ENCODE measurements at regions not wholly inside any gene's neighbourhood (a gene's known extent, or its start where the extent isn't known, plus 50 kb on each side); places are given as distances from the start of the nearest gene placed in this dataset.
"Not testable (repeated sequence)": the region's sequence is repeated elsewhere in the genome, so short reads cannot be mapped to it uniquely, and the experiment has no call there.

- no peak for DNase-seq (ENCODE audit: low spot score)
These were observed 53.1 kb upstream of the WNT4 start for GRCh38 chr1:22196041-22196440.

GRCh38 chr1:22196641-22197040 is 53.7 kb upstream of the WNT4 start:
- no peak for DNase-seq (ENCODE audit: low spot score)

GRCh38 chr1:22197644-22198043 is 54.7 kb upstream of the WNT4 start:
- no peak for DNase-seq (ENCODE audit: low spot score)

- DNase-seq (ENCODE audit: low spot score): no peak
These were observed 58.1 kb upstream of the WNT4 start for GRCh38 chr1:22201023-22201422.

GRCh38 chr1:22203335-22203734 is 60.4 kb upstream of the WNT4 start:
- DNase-seq (ENCODE audit: low spot score): no peak

- no peak for DNase-seq (ENCODE audit: low spot score)
These were observed 61.4 kb upstream of the WNT4 start for GRCh38 chr1:22204057-22204840.

- DNase-seq (ENCODE audit: low spot score): no peak
These were observed 62.4 kb upstream of the WNT4 start for GRCh38 chr1:22204989-22205913.

GRCh38 chr1:22206551-22207125 is 63.7 kb upstream of the WNT4 start:
- DNase-seq (ENCODE audit: low spot score): no peak

GRCh38 chr1:22207511-22208267 is 64.8 kb upstream of the WNT4 start:
- DNase-seq (ENCODE audit: low spot score): no peak

GRCh38 chr1:22208268-22208972 is 65.5 kb upstream of the WNT4 start:
- DNase-seq (ENCODE audit: low spot score): no peak

GRCh38 chr1:22208973-22209378 is 66.1 kb upstream of the WNT4 start:
- no peak for DNase-seq (ENCODE audit: low spot score)

GRCh38 chr1:22210176-22210575 is 67.3 kb upstream of the WNT4 start:
- no peak for DNase-seq (ENCODE audit: low spot score)

- no peak for DNase-seq (ENCODE audit: low spot score)
These were observed 67.7 kb upstream of the WNT4 start for GRCh38 chr1:22210636-22211035.

- DNase-seq (ENCODE audit: low spot score): not testable (repeated sequence)
These were observed 68.6 kb upstream of the WNT4 start for GRCh38 chr1:22211459-22211858.

GRCh38 chr1:22212400-22213233 is 69.7 kb upstream of the WNT4 start:
- peak; percentile 24 for DNase-seq (ENCODE audit: low spot score)

GRCh38 chr1:22216210-22216883 is 73.5 kb upstream of the WNT4 start:
- DNase-seq (ENCODE audit: low spot score): peak; percentile 80

- peak; percentile 33 for DNase-seq (ENCODE audit: low spot score)
These were observed 74.1 kb upstream of the WNT4 start for GRCh38 chr1:22216966-22217365.

GRCh38 chr1:22217811-22218460 is 75.0 kb upstream of the WNT4 start:
- DNase-seq (ENCODE audit: low spot score): peak; percentile 72

Measured in mesenteric fat pad (tissue), 1 donor.